Stromal cell of bone marrow (primary cell): ENCODE measurements at regions not wholly inside any gene's neighbourhood (a gene's known extent, or its start where the extent isn't known, plus 50 kb on each side); places are given as distances from the start of the nearest gene placed in this dataset.

Experiments used
- DNase-seq: peaks from one replicate; pipeline ENCODE4 v3.0.0-alpha.2; 2012; ENCODE audit warnings: low read depth

- no peak for DNase-seq
Measured at GRCh38 chr18:66735933-66736332, 132.0 kb upstream of the CDH19 start.

GRCh38 chr18:66734451-66734850 is 130.6 kb upstream of the CDH19 start:
- DNase-seq: no peak

- DNase-seq: no peak
Measured at GRCh38 chr18:66731890-66732289, 128.0 kb upstream of the CDH19 start.

- DNase-seq: no peak
Measured at GRCh38 chr18:66729442-66730239, 125.8 kb upstream of the CDH19 start.

- no peak for DNase-seq
Measured at GRCh38 chr18:66728951-66729350, 125.1 kb upstream of the CDH19 start.

- no peak for DNase-seq
Measured at GRCh38 chr18:66727991-66728390, 124.1 kb upstream of the CDH19 start.

- no peak for DNase-seq
Measured at GRCh38 chr18:66724664-66725356, 120.9 kb upstream of the CDH19 start.

- no peak for DNase-seq
Measured at GRCh38 chr18:66722671-66723070, 118.8 kb upstream of the CDH19 start.

GRCh38 chr18:66708646-66709045 is 104.8 kb upstream of the CDH19 start:
- no peak for DNase-seq

- DNase-seq: no peak
Measured at GRCh38 chr18:66707473-66707872, 103.6 kb upstream of the CDH19 start.

- no peak for DNase-seq
Measured at GRCh38 chr18:66695281-66695680, 91.4 kb upstream of the CDH19 start.

GRCh38 chr18:66694852-66695251 is 91.0 kb upstream of the CDH19 start:
- no peak for DNase-seq

GRCh38 chr18:66687635-66688034 is 83.7 kb upstream of the CDH19 start:
- no peak for DNase-seq

GRCh38 chr18:66682855-66683322 is 79.0 kb upstream of the CDH19 start:
- DNase-seq: no peak

GRCh38 chr18:66676699-66677098 is 72.8 kb upstream of the CDH19 start:
- DNase-seq: no peak

GRCh38 chr18:66674286-66674685 is 70.4 kb upstream of the CDH19 start:
- DNase-seq: no peak

GRCh38 chr18:66668706-66669105 is 64.8 kb upstream of the CDH19 start:
- no peak for DNase-seq

GRCh38 chr18:66662632-66663031 is 58.7 kb upstream of the CDH19 start:
- no peak for DNase-seq

- no peak for DNase-seq
Measured at GRCh38 chr18:66655407-66655806, 51.5 kb upstream of the CDH19 start.
